ENCODE measurements at regions not wholly inside any gene's neighbourhood (a gene's known extent, or its start where the extent isn't known, plus 50 kb on each side); places are given as distances from the start of the nearest gene placed in this dataset.
"Not testable (repeated sequence)": the region's sequence is repeated elsewhere in the genome, so short reads cannot be mapped to it uniquely, and the experiment has no call there.

DNA sequence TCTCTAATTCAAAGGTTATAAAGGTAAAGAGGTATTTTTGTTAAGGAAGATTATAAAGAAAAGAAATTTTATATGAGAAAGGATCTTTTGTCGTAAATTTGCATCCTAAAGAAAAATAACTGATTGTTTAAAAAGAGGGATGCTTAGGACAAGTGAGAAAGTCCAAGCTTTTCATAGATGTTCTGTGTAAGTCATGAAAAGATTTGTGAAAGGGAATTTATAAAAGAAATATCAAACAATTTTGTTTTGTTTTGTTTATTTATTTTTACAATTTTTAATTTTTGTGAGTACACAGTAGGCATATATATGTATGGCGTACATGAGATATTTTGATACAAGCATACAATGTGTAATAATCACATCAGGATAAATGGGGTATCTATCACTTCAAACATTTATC lies 145.2 kb downstream of the ADSS2 start:
- H3K27ac ChIP-seq, result no peak overlapping the region
- 93 to 97% (median 96%) methylated on average over 2 of the region's 2 CpGs for WGBS, 4 donors
- no peak for ATAC-seq
- DNase-seq, result no peak
- peaks cover 0 to 22% (median 0%) of the 10 kb centered on the region in 12 donors for H3K4me1 ChIP-seq
- no peak overlapping the region for H3K4me3 ChIP-seq
- TF ChIP-seq POLR2A (IDR thresholded peaks at IDR 0.05) (no peak), CTCF (IDR thresholded peaks at IDR 0.05) (no peak)
- H3K9me3 ChIP-seq, result peaks cover 0 to 2% (median 0%) of the 10 kb centered on the region in 12 donors
- no peaks in the 10 kb centered on the region for H3K27me3 ChIP-seq
- H3K36me3 ChIP-seq, result no peaks in the 10 kb centered on the region
- intact Hi-C loops (cut with DNase I), result no loop called here

- ATAC-seq; H3K9me3 ChIP-seq; DNase-seq; H3K27ac ChIP-seq; H3K4me1 ChIP-seq; H3K36me3 ChIP-seq; H3K4me3 ChIP-seq; H3K27me3 ChIP-seq; intact Hi-C loops (cut with DNase I): not testable (repeated sequence)
- WGBS, 4 donors, result 67 to 78% (median 73%) methylated on average over 4 of the region's 4 CpGs
These were observed 142.5 kb downstream of the ADSS2 start for GRCh38 chr1:244309191-244309590.

GRCh38 chr1:244311784-244312532 lies 139.8 kb downstream of the ADSS2 start:
- no peaks in the 10 kb centered on the region for H3K4me1 ChIP-seq
- no peak overlapping the region for H3K4me3 ChIP-seq
- no peaks in the 10 kb centered on the region for H3K36me3 ChIP-seq
- peaks cover 0 to 2% (median 0%) of the 10 kb centered on the region in 12 donors for H3K9me3 ChIP-seq
- WGBS, 4 donors, result 86 to 87% (median 86%) methylated on average over 17 to 18 of the region's 18 CpGs
- TF ChIP-seq CTCF (IDR thresholded peaks at IDR 0.05), result no peak
- no peak for TF ChIP-seq POLR2A (IDR thresholded peaks at IDR 0.05)
- DNase-seq, result no peak
- H3K27ac ChIP-seq, result no peak overlapping the region
- H3K27me3 ChIP-seq, result no peaks in the 10 kb centered on the region
- no peak for ATAC-seq
- intact Hi-C loops (cut with DNase I), result no loop called here

GRCh38 chr1:244313346-244313745 lies 138.4 kb downstream of the ADSS2 start:
- intact Hi-C loops (cut with DNase I), result no loop called here
- Histone ChIP-seq H3K4me3 (no peak overlapping the region), H3K27ac (no peak overlapping the region), H3K36me3 (no peaks in the 10 kb centered on the region), H3K27me3 (no peaks in the 10 kb centered on the region), H3K4me1 (peaks cover 0 to 3% (median 0%) of the 10 kb centered on the region in 12 donors), H3K9me3 (peaks cover 0 to under 1% (median 0%) of the 10 kb centered on the region in 12 donors)
- ATAC-seq (no peak), DNase-seq (no peak)
- WGBS, 4 donors, result 82 to 87% (median 85%) methylated on average over 9 of the region's 9 CpGs
- no peak for TF ChIP-seq POLR2A (IDR thresholded peaks at IDR 0.05)
- TF ChIP-seq CTCF (IDR thresholded peaks at IDR 0.05), result no peak
